Muscle layer of colon (tissue), 2 donors: ENCODE measurements at regions not wholly inside any gene's neighbourhood (a gene's known extent, or its start where the extent isn't known, plus 50 kb on each side); places are given as distances from the start of the nearest gene placed in this dataset.
"Not testable (repeated sequence)": the region's sequence is repeated elsewhere in the genome, so short reads cannot be mapped to it uniquely, and the experiment has no call there.

Experiments
- H3K27ac ChIP-seq: one replicate; pipeline ENCODE4 v1.7.0; 2013; ENCODE audit warnings: low read depth, mild to moderate bottlenecking, low read length, moderate library complexity
- H3K27me3 ChIP-seq, 2 donors: one replicate each; pipeline ENCODE4 v1.7.0; 2013; ENCODE audit warnings: low read length in 2 of 2, mild to moderate bottlenecking in 2 of 2; ENCODE audit not compliant: insufficient read depth in 2 of 2, control insufficient read depth in 1 of 2
- H3K36me3 ChIP-seq: one replicate; pipeline ENCODE4 v1.7.0; 2013; ENCODE audit warnings: mild to moderate bottlenecking, low read length; ENCODE audit not compliant: insufficient read depth
- H3K4me1 ChIP-seq: one replicate; pipeline ENCODE4 v1.7.0; 2013; ENCODE audit warnings: mild to moderate bottlenecking, low read length; ENCODE audit not compliant: insufficient read depth
- H3K4me3 ChIP-seq, 2 donors: one replicate each; pipeline ENCODE4 v1.7.0; 2013; ENCODE audit warnings: low read length in 2 of 2, low read depth in 1 of 2, mild to moderate bottlenecking in 1 of 2, moderate library complexity in 1 of 2
- H3K9ac ChIP-seq: one replicate; pipeline ENCODE4 v1.7.0; 2013; ENCODE audit warnings: low read length
- H3K9me3 ChIP-seq: one replicate; pipeline ENCODE4 v1.7.0; 2013; ENCODE audit warnings: mild to moderate bottlenecking, low read length
- donor health status: abdominal sarcoma.
- donor health status: Adenocarcinoma of cecum.

DNA sequence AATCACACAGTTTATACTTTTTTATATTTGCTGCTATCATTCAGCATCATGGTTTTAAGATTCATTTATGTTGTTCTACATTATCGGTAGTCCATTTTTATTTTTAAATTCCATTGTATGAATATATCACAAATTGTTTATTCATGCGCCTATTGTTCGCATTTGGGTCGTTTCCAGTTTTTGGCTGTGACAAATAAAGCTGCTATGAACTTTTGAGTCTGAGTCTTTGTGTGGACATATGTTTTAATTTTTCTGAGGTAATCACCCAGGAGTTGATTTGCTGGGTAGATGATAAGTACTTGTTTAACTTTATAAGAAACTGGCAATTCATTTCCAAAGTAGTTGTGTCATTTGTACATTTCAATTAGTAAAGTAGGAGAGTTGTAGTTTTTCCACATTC lies 74.2 kb upstream of the CSNK1A1L start:
- Histone ChIP-seq H3K9me3 (no peaks in the 10 kb centered on the region), H3K36me3 (no peaks in the 10 kb centered on the region), H3K4me3 (no peak overlapping the region), H3K9ac (no peak overlapping the region), H3K27me3 (no peaks in the 10 kb centered on the region), H3K27ac (no peak overlapping the region), H3K4me1 (peaks cover 30% of the 10 kb centered on the region)

DNA sequence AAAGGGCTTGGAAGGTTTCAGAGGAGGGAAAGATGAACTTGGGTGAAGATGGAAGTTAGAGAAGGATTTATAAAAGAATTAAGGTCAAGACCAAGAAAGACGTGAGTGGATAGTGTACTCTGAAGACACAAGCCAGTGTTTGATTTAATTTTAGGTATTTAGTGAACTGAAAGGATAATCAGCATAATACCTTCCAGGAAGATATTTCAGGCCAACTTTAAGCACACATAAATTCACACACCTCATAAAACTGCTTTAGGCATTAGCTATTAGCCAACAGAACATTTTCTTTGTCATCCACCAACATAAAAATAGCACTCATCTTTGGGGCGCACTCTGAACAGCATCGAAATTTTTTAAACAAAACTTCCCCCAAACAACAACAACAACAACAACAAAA lies 71.7 kb upstream of the CSNK1A1L start:
- peaks cover 30% of the 10 kb centered on the region for H3K4me1 ChIP-seq
- H3K36me3 ChIP-seq, result no peaks in the 10 kb centered on the region
- H3K27ac ChIP-seq, result no peak overlapping the region
- H3K9ac ChIP-seq, result no peak overlapping the region
- H3K4me3 ChIP-seq, result no peak overlapping the region
- H3K9me3 ChIP-seq, result no peaks in the 10 kb centered on the region
- H3K27me3 ChIP-seq, result no peaks in the 10 kb centered on the region

DNA sequence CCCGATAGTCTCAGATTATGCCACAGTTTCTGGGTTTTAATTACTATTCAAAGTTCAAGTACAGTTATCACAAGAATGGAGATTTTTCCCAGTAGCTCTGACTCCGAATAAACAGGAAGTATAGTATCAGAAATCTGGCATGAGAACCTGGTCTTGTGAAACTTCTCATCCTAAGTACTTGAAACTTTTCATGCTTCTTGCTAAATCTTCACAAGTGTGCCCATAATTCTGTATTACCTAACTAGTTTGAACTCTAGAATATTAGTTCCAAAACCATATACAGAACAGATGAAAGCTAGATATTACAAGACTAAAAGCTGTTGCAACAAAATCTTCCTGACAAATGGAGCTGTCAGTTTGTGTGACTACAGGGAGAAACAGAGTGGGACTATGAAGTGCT lies 70.5 kb upstream of the CSNK1A1L start:
- no peaks in the 10 kb centered on the region for H3K27me3 ChIP-seq
- H3K9ac ChIP-seq, result no peak overlapping the region
- H3K9me3 ChIP-seq, result no peaks in the 10 kb centered on the region
- peaks cover 30% of the 10 kb centered on the region for H3K4me1 ChIP-seq
- no peaks in the 10 kb centered on the region for H3K36me3 ChIP-seq
- H3K4me3 ChIP-seq, result no peak overlapping the region
- peak overlapping the region; percentile 31 for H3K27ac ChIP-seq

DNA sequence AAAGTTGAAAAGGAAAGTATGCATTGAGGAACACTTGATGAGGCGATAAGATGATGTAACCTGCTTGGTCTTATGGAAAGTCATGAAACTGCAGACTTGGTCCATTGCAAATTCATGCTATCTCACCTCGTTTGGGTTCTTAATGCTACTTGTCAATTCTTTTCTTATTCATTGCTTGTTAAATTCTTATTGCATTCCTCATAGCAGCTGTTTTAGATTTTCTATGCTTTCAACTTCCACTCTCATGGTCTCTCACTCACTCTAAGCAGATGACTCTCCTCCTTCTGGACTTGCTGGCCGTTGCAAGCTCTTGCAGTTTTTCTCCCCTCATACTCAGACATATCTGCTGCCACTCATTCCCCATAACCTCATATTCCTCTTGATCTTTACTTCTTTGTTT lies 67.8 kb upstream of the CSNK1A1L start:
- no peaks in the 10 kb centered on the region for H3K36me3 ChIP-seq
- H3K9ac ChIP-seq, result no peak overlapping the region
- H3K4me1 ChIP-seq, result peaks cover 30% of the 10 kb centered on the region
- no peak overlapping the region for H3K27ac ChIP-seq
- no peaks in the 10 kb centered on the region for H3K27me3 ChIP-seq
- no peaks in the 10 kb centered on the region for H3K9me3 ChIP-seq
- no peak overlapping the region for H3K4me3 ChIP-seq

DNA sequence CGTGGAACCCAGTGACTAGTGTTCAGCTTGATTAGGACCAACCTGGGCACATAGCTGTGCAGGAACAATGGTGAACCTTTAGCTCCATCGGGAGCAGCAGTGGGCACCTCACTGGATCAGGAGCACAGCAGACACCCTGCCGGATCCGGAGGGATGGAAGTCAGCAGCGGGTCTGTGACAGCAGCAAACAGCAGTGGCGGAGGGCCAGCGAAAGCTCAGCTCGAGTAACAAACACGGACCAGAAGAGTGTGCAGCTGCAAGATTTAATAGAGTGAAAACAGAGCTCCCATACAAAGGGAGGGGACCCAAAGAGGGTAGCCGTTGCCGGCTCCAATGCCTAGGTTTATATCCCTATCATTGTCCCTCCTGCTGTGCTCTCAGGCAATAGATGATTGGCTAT lies 66.8 kb upstream of the CSNK1A1L start:
- not testable (repeated sequence) for H3K36me3 ChIP-seq, H3K27ac ChIP-seq, H3K9ac ChIP-seq, H3K9me3 ChIP-seq, H3K4me3 ChIP-seq, H3K27me3 ChIP-seq
- peaks cover 23% of the 10 kb centered on the region for H3K4me1 ChIP-seq

DNA sequence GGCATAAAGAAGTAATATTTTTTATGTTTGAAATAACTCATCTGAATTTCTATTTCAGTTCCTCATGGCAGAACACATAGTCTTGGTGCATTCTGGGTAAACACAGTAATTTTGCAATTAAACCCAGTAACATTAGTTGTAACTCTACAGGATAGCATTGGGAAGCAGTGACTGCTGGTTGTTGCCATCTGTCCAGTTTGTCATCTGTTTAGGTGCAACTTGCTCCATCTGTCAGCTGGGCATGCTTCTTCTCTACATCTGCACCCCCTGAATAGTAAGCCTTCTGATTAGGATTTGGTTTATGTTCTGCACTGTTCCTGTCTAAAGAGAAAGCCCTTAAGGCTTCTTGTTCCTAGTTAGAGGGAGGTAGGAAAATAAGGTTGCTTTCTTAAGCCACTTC lies 63.5 kb upstream of the CSNK1A1L start:
- H3K9ac ChIP-seq, result no peak overlapping the region
- no peaks in the 10 kb centered on the region for H3K9me3 ChIP-seq
- H3K27ac ChIP-seq, result no peak overlapping the region
- H3K4me3 ChIP-seq, result no peak overlapping the region
- H3K27me3 ChIP-seq, result no peaks in the 10 kb centered on the region
- no peaks in the 10 kb centered on the region for H3K36me3 ChIP-seq
- no peaks in the 10 kb centered on the region for H3K4me1 ChIP-seq

DNA sequence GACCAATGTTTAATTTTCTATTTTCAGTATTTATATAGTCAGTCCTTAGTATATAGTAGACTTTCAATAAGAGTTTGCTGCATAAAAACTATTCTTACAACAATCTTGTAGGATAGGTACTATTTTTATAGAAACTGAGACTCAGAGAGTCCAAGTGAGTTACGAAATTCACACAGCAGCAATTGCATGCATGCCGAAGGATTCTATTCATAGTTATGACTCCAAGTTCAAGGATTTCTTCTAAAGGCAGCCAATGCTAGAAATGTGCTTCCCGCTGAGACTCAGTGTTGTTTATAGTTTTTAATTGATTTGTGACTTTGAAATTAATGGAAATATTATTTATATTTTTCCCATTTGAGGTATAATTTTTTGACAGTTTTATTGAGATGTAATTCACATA lies 62.7 kb upstream of the CSNK1A1L start:
- Histone ChIP-seq H3K4me1 (no peaks in the 10 kb centered on the region), H3K27me3 (no peaks in the 10 kb centered on the region), H3K27ac (no peak overlapping the region), H3K4me3 (no peak overlapping the region), H3K36me3 (no peaks in the 10 kb centered on the region), H3K9ac (no peak overlapping the region), H3K9me3 (no peaks in the 10 kb centered on the region)

DNA sequence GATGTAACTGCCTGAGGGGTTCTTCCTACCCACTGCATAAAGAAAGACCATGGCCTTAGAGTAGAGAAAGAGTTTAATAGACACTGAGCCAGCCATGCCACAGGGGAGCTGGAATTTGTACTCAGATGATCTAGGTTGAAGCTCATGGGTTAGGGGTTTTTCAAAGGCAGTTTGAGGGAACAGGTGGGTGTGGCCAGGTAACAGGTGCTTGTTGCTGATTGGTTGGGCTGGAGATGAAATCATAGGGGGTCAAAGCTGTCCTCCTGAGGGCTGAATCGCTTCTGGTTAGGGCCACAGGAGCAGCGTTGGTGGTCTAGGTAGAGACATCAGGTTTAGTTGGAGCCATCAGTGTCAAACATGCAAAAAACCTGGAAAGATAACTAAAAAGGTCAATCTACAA lies 59.2 kb upstream of the CSNK1A1L start:
- no peaks in the 10 kb centered on the region for H3K27me3 ChIP-seq
- H3K9ac ChIP-seq, result no peak overlapping the region
- no peak overlapping the region for H3K27ac ChIP-seq
- H3K36me3 ChIP-seq, result no peaks in the 10 kb centered on the region
- H3K9me3 ChIP-seq, result peaks cover 4% of the 10 kb centered on the region
- H3K4me1 ChIP-seq, result no peaks in the 10 kb centered on the region
- no peak overlapping the region for H3K4me3 ChIP-seq

DNA sequence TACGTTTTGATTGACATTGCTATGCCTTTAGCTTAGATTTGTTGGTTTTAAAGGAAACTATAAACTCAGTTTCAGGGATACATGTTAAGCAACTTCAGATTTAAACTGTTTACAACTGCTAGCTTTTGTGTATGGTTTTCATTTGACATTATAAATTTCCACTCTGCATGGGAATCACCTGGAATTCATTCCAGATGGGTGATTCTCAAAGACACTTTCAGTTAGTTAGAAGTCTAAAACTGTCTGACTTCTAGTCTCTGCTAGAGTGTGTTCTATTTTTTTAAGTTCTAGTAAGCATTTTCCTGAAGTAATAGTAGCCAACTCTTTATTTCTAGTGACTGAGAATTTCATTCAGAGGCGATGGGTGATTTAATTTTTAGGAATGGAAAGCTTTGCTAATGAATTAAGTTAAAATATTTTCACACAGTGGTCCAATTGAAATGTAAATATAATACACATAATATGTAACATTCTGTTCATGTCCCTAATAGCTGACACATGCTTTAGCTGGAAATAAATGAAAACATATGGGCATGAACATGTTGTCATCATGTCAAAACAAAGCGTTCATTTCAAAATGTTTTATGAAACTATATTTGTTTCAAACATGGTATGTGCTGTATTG lies 58.3 kb upstream of the CSNK1A1L start:
- no peaks in the 10 kb centered on the region for H3K36me3 ChIP-seq
- H3K4me3 ChIP-seq, result no peak overlapping the region
- no peaks in the 10 kb centered on the region for H3K4me1 ChIP-seq
- peaks cover 4% of the 10 kb centered on the region for H3K9me3 ChIP-seq
- H3K9ac ChIP-seq, result no peak overlapping the region
- H3K27me3 ChIP-seq, result no peaks in the 10 kb centered on the region
- H3K27ac ChIP-seq, result no peak overlapping the region

DNA sequence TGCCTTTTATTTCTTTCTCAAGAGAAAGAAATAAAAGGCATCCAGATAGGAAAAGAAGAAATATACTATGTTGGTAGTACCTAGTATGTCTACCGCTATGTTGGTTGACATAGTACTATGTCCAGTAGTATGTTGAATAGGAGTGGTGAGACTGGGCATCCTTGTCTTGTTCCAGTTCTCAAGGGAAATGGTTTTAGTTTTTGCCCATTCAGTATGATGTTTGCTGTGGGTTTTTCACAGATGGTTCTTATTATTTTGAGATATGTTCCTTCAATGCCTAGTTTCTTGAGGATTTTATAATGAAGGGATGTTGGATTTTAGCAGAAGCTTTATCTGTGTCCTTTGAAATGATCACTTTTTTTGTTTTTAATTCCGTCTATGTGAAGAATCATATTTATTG lies 53.0 kb upstream of the CSNK1A1L start:
- no peak overlapping the region for H3K9ac ChIP-seq
- H3K36me3 ChIP-seq, result no peaks in the 10 kb centered on the region
- no peak overlapping the region for H3K27ac ChIP-seq
- H3K4me1 ChIP-seq, result no peaks in the 10 kb centered on the region
- no peaks in the 10 kb centered on the region for H3K27me3 ChIP-seq
- H3K4me3 ChIP-seq, result no peak overlapping the region
- H3K9me3 ChIP-seq, result peaks cover 4% of the 10 kb centered on the region

DNA sequence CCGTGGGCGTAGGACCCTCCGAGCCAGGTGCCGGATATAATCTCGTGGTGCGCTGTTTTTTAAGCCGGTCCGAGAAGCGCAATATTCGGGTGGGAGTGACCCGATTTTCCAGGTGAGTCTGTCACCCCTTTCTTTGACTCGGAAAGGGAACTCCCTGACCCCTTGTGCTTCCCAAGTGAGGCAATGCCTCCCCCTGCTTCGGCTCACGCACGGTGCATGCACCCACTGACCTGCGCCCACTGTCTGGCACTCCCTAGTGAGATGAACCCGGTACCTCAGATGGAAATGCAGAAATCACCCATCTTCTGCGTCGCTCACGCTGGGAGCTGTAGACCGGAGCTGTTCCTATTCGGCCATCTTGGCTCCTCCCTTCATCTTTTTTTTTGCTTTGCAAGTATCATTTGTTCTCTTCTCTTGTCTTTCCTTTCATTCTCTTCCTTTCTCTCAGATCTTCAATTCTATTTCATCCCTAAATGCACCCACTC lies 50.2 kb upstream of the CSNK1A1L start:
- not testable (repeated sequence) for H3K4me1 ChIP-seq, H3K27ac ChIP-seq, H3K9me3 ChIP-seq, H3K4me3 ChIP-seq, H3K27me3 ChIP-seq, H3K36me3 ChIP-seq, H3K9ac ChIP-seq
